ENCODE measurements at regions not wholly inside any gene's neighbourhood (a gene's known extent, or its start where the extent isn't known, plus 50 kb on each side); places are given as distances from the start of the nearest gene placed in this dataset.

- TF ChIP-seq MYC (IDR thresholded peaks at IDR 0.05; ENCODE audit: low read depth, low read length) (no peak), FOS (IDR thresholded peaks at IDR 0.05; ENCODE audit: borderline replicate concordance, insufficient read depth, low read length) (no peak), POLR2AphosphoS5 (IDR thresholded peaks at IDR 0.05; ENCODE audit: insufficient read depth, low read depth, low read length) (no peak), POLR2A (IDR thresholded peaks at IDR 0.05; ENCODE audit: low read depth, low read length) (no peak), EZH2 (IDR thresholded peaks at IDR 0.05; ENCODE audit: borderline replicate concordance, low read depth, low read length, severe bottlenecking) (no peak), MAX (IDR thresholded peaks at IDR 0.05; ENCODE audit: insufficient read depth, insufficient read length) (no peak), GATA2 (IDR thresholded peaks at IDR 0.05; ENCODE audit: insufficient read depth, insufficient read length, low read depth, low read length) (no peak), CTCF (IDR thresholded peaks at IDR 0.05; ENCODE audit: extremely low read depth in 1 of 2, insufficient read depth in 1 of 2, low read depth in 1 of 2, low read length in 2 of 2) (no peak), JUN (IDR thresholded peaks at IDR 0.05; ENCODE audit: borderline replicate concordance, insufficient read depth, insufficient read length, low read depth) (no peak)
- ChIA-PET POLR2A (no interaction called here), CTCF (no interaction called here)
- Histone ChIP-seq H3K4me3 (replicated peaks in 1 of 3; ENCODE audit: insufficient read depth in 1 of 3, low read depth in 1 of 3, low read length in 3 of 3) (no peak overlapping the region), H3K9ac (replicated peaks; ENCODE audit: extremely low read depth, insufficient read depth, low read length) (no peak overlapping the region), H3K4me1 (ENCODE audit: control insufficient read depth, extremely low read depth, insufficient read depth, low read length) (no peaks in the 10 kb centered on the region), H3K27ac (ENCODE audit: insufficient read depth, low read depth, low read length) (no peak overlapping the region), H3K4me2 (ENCODE audit: insufficient read depth, low read length) (no peak overlapping the region), H3K9me3 (replicated peaks; ENCODE audit: control insufficient read depth, insufficient read depth, low read length) (peaks cover 1% of the 10 kb centered on the region), H3K27me3 (ENCODE audit: control insufficient read depth in 2 of 2, insufficient read depth in 2 of 2, low read length in 2 of 2) (no peaks in the 10 kb centered on the region), H2AFZ (ENCODE audit: low read depth, low read length) (no peak overlapping the region), H3K79me2 (ENCODE audit: control insufficient read depth, insufficient read depth, low read length) (no peaks in the 10 kb centered on the region), H3K36me3 (ENCODE audit: control insufficient read depth in 2 of 2, extremely low read depth in 1 of 2, insufficient read depth in 2 of 2, low read length in 2 of 2) (no peaks in the 10 kb centered on the region), H4K20me1 (replicated peaks; ENCODE audit: control insufficient read depth, extremely low read depth, insufficient read depth, low read length) (no peaks in the 10 kb centered on the region), H3K9me1 (replicated peaks; ENCODE audit: control insufficient read depth, extremely low read depth, insufficient read depth, low read length) (no peaks in the 10 kb centered on the region)
- no peak for DNase-seq (ENCODE audit: low read depth, low spot score)
- no TSS peak for BruUV-seq (replicated peaks)
- intact Hi-C loops (cut with micrococcal nuclease) (no loop called here), dilution Hi-C loops (cut with MboI; ENCODE audit: extremely low pct_ligation_motif_present, low sequenced_read_pairs) (no loop called here)
- no peak for FAIRE-seq
Measured at GRCh38 chr19:27911122-27911898, 1301.6 kb downstream of the UQCRFS1 start.

Measured in endothelial cell of umbilical vein (primary cell).